IMR-90 (cell line): ENCODE measurements at regions not wholly inside any gene's neighbourhood (a gene's known extent, or its start where the extent isn't known, plus 50 kb on each side); places are given as distances from the start of the nearest gene placed in this dataset.

Experiments used
- ATAC-seq: fragments of 200-7000 bp; cut with Tn5 transposase; 2 replicates; pipeline ENCODE4 v1.9.1; 2020; ENCODE audit warnings: low read depth, mild to moderate bottlenecking, moderate library complexity
- BruUV-seq: library from RNA; stranded (reverse); fragments of 400-500 nt; replicated peaks from 2 replicates; lab custom pipeline; 2021; lab: Mats Ljungman, UMichigan
- CTCF ChIA-PET: fragments of 300-600 bp; formaldehyde crosslinking; extraction: SDS; loops from one replicate; lab custom pipeline; 2021; ENCODE audit warnings: antibody characterized with exemption; lab: Yijun Ruan, JAX
- POLR2A ChIA-PET: fragments of 300-600 bp; sonication (Branson Sonifier 250); formaldehyde crosslinking; loops from one replicate; lab custom pipeline; 2022; ENCODE audit warnings: antibody characterized with exemption; ENCODE audit not compliant: unreplicated experiment; lab: Charles Lee
- DNase-seq: peaks from one replicate; pipeline ENCODE4 v3.0.0; 2013
- H2AFZ ChIP-seq: replicated peaks from 2 replicates; pipeline ENCODE3; 2013; ENCODE audit warnings: low read length, mild to moderate bottlenecking; ENCODE audit not compliant: poor library complexity
- H2AK5ac ChIP-seq: 2 replicates; pipeline ENCODE4 v1.6.1; 2013; ENCODE audit warnings: low read depth, low read length, inconsistent platforms
- H2AK9ac ChIP-seq: replicated peaks from 2 replicates; pipeline ENCODE3; 2013; ENCODE audit warnings: mild to moderate bottlenecking, low read depth, low read length, moderate library complexity; ENCODE audit not compliant: poor library complexity
- H2BK120ac ChIP-seq: 2 replicates; pipeline ENCODE4 v1.6.1; 2013; ENCODE audit warnings: low read depth, low read length, inconsistent platforms
- H2BK15ac ChIP-seq: 3 replicates; pipeline ENCODE4 v1.6.1; 2013; ENCODE audit warnings: low read depth, low read length, inconsistent platforms
- H2BK20ac ChIP-seq: 2 replicates; pipeline ENCODE4 v1.6.1; 2013; ENCODE audit warnings: low read depth, mild to moderate bottlenecking, inconsistent platforms, low read length, moderate library complexity
- H2BK5ac ChIP-seq: 2 replicates; pipeline ENCODE4 v1.6.1; 2013; ENCODE audit warnings: mild to moderate bottlenecking, low read depth, low read length, inconsistent platforms; ENCODE audit not compliant: poor library complexity, severe bottlenecking
- H3K14ac ChIP-seq: replicated peaks from 2 replicates; pipeline ENCODE4 v1.6.1; 2013; ENCODE audit warnings: low read depth, low read length, inconsistent platforms
- H3K18ac ChIP-seq: 2 replicates; pipeline ENCODE4 v1.6.1; 2013; ENCODE audit warnings: low read depth, low read length, control low read depth
- H3K23ac ChIP-seq: 2 replicates; pipeline ENCODE4 v1.6.1; 2013; ENCODE audit warnings: low read depth, low read length, inconsistent platforms
- H3K27ac ChIP-seq: 2 replicates; pipeline ENCODE4 v1.5.1; 2013; ENCODE audit warnings: mild to moderate bottlenecking, control low read depth, low read length; ENCODE audit not compliant: insufficient read depth
- H3K27me3 ChIP-seq: 2 replicates; pipeline ENCODE4 v1.6.1; 2013; ENCODE audit warnings: low read length; ENCODE audit not compliant: control insufficient read depth, insufficient read depth
- H3K36me3 ChIP-seq: 2 replicates; pipeline ENCODE4 v1.6.1; 2013; ENCODE audit warnings: low read length, mixed read lengths; ENCODE audit not compliant: control insufficient read depth, insufficient read depth
- H3K4ac ChIP-seq: 2 replicates; pipeline ENCODE4 v1.6.1; 2013; ENCODE audit warnings: low read depth, low read length, inconsistent platforms
- H3K4me1 ChIP-seq: 2 replicates; pipeline ENCODE4 v1.6.1; 2013; ENCODE audit warnings: low read length, mixed read lengths; ENCODE audit not compliant: control insufficient read depth, insufficient read depth
- H3K4me2 ChIP-seq: 2 replicates; pipeline ENCODE4 v1.6.1; 2013; ENCODE audit warnings: low read depth, mild to moderate bottlenecking, control low read depth, low read length, moderate library complexity
- H3K4me3 ChIP-seq: 2 replicates; pipeline ENCODE4 v1.5.1; 2013; ENCODE audit warnings: low read depth, mild to moderate bottlenecking, control low read depth, low read length, moderate library complexity; ENCODE audit not compliant: insufficient read depth
- H3K56ac ChIP-seq: 2 replicates; pipeline ENCODE4 v1.6.1; 2013; ENCODE audit warnings: low read length, inconsistent platforms; ENCODE audit not compliant: insufficient read depth; ENCODE audit errors: extremely low read depth
- H3K79me1 ChIP-seq, 2 experiments: 2 replicates each; pipeline ENCODE4 v1.6.1; 2013; ENCODE audit warnings: low read length in 2 of 2, inconsistent platforms in 1 of 2, low read depth in 1 of 2
- H3K9ac ChIP-seq: 2 replicates; pipeline ENCODE4 v1.6.1; 2013; ENCODE audit warnings: low read depth, low read length, control low read depth
- H3K9me1 ChIP-seq: 2 replicates; pipeline ENCODE4 v1.6.1; 2013; ENCODE audit warnings: low read length, inconsistent platforms; ENCODE audit not compliant: insufficient read depth
- H3K9me3 ChIP-seq: 2 replicates; pipeline ENCODE4 v1.6.1; 2013; ENCODE audit warnings: low read length; ENCODE audit not compliant: control insufficient read depth, insufficient read depth
- H4K20me1 ChIP-seq: 2 replicates; pipeline ENCODE4 v1.6.1; 2013; ENCODE audit warnings: low read length, inconsistent platforms; ENCODE audit not compliant: insufficient read depth
- H4K5ac ChIP-seq: 2 replicates; pipeline ENCODE4 v1.6.1; 2013; ENCODE audit warnings: mild to moderate bottlenecking, low read depth, low read length, control low read depth
- H4K8ac ChIP-seq, 2 experiments: 2 replicates each; pipeline ENCODE4 v1.6.1; 2013; ENCODE audit warnings: low read depth in 2 of 2, low read length in 2 of 2, control low read depth in 1 of 2, inconsistent platforms in 1 of 2
- H4K91ac ChIP-seq: 2 replicates; pipeline ENCODE4 v1.6.1; 2013; ENCODE audit warnings: low read depth, low read length, inconsistent platforms; ENCODE audit not compliant: insufficient read depth
- BHLHE40 ChIP-seq: fragments of 150-350 bp; IDR thresholded peaks from 2 replicates; pipeline ENCODE4 v1.6.1; 2016; ENCODE audit warnings: mild to moderate bottlenecking, low read depth, low read length
- CEBPB ChIP-seq: IDR thresholded peaks from 2 replicates; pipeline ENCODE4 v1.6.1; 2012; ENCODE audit warnings: low read depth, low read length, improper control_type of control experiment
- CHD1 ChIP-seq: IDR thresholded peaks from 2 replicates; pipeline ENCODE4 v1.6.1; 2012; ENCODE audit warnings: low read depth, low read length, improper control_type of control experiment
- CTCF ChIP-seq: conservative IDR thresholded peaks from 2 replicates; pipeline ENCODE4 v1.5.1; 2012; ENCODE audit warnings: mild to moderate bottlenecking, low read depth, low read length, improper control_type of control experiment
- ELK1 ChIP-seq: fragments of 150-350 bp; IDR thresholded peaks from 2 replicates; pipeline ENCODE4 v1.6.1; 2016; ENCODE audit warnings: low read depth, mild to moderate bottlenecking, low read length, moderate library complexity, borderline replicate concordance
- FOS ChIP-seq: fragments of 150-350 bp; IDR thresholded peaks from 2 replicates; pipeline ENCODE4 v1.6.1; 2016; ENCODE audit warnings: low read depth, low read length
- MAFK ChIP-seq: IDR thresholded peaks from 2 replicates; pipeline ENCODE4 v1.6.1; 2012; ENCODE audit warnings: low read depth, low read length, improper control_type of control experiment
- MAZ ChIP-seq: IDR thresholded peaks from 2 replicates; pipeline ENCODE4 v1.6.1; 2012; ENCODE audit warnings: low read depth, mild to moderate bottlenecking, low read length, improper control_type of control experiment, moderate library complexity, borderline replicate concordance
- MXI1 ChIP-seq: IDR thresholded peaks from 2 replicates; pipeline ENCODE4 v1.6.1; 2012; ENCODE audit warnings: low read depth, mild to moderate bottlenecking, low read length, moderate library complexity, borderline replicate concordance
- NFE2L2 ChIP-seq: fragments of 150-350 bp; IDR thresholded peaks from 2 replicates; pipeline ENCODE4 v1.6.1; 2016; ENCODE audit warnings: low read depth, mild to moderate bottlenecking, low read length
- POLR2A ChIP-seq: IDR thresholded peaks from 2 replicates; pipeline ENCODE4 v1.6.1; 2012; ENCODE audit warnings: mild to moderate bottlenecking, low read depth, low read length
- RAD21 ChIP-seq: IDR thresholded peaks from 2 replicates; pipeline ENCODE4 v1.6.1; 2012; ENCODE audit warnings: low read length, improper control_type of control experiment
- RCOR1 ChIP-seq: IDR thresholded peaks from 2 replicates; pipeline ENCODE4 v1.6.1; 2012; ENCODE audit warnings: mild to moderate bottlenecking, low read length, improper control_type of control experiment; ENCODE audit not compliant: insufficient replicate concordance
- RFX5 ChIP-seq: IDR thresholded peaks from 2 replicates; pipeline ENCODE4 v1.8.0; 2012; ENCODE audit warnings: low read depth, mild to moderate bottlenecking, low read length, moderate library complexity
- SMC3 ChIP-seq: fragments of 150-350 bp; IDR thresholded peaks from 2 replicates; pipeline ENCODE4 v1.6.1; 2016; ENCODE audit warnings: low read depth, mild to moderate bottlenecking, antibody characterized with exemption, low read length, moderate library complexity
- USF2 ChIP-seq: fragments of 150-350 bp; IDR thresholded peaks from 2 replicates; pipeline ENCODE4 v1.6.1; 2017; ENCODE audit warnings: mild to moderate bottlenecking, antibody characterized with exemption, low read length, low read depth
- WGBS, 2 experiments: methylation state at CpG; one replicate each; pipeline versions ENCODE4 v1.1.5 to v1.1.7; 2013; ENCODE audit warnings: missing lambda C conversion rate in 2 of 2; ENCODE audit not compliant: insufficient read length in 1 of 2; ENCODE audit errors: extremely low coverage in 2 of 2; 5-methylcytosine and 5-hydroxymethylcytosine counted together
- dilution Hi-C: fragments of 300-500 bp; cut with HindIII; formaldehyde crosslinking; loops from one replicate; pipeline ENCODE4 v1.14.3; 2018; ENCODE audit warnings: low sequenced_read_pairs; ENCODE audit not compliant: unreplicated experiment
- in situ Hi-C: fragments of 300-500 bp; cut with MboI; formaldehyde crosslinking; loops from 3 replicates; pipeline ENCODE4 v1.14.3; 2019; ENCODE audit warnings: low sequenced_read_pairs, inconsistent platforms, mixed read lengths
- intact Hi-C: fragments of 100-400 bp; cut with micrococcal nuclease; formaldehyde crosslinking; loops from 2 replicates; pipeline ENCODE4 v1.10.0; 2022

- Histone ChIP-seq H4K20me1 (no peaks in the 10 kb centered on the region), H3K27me3 (no peaks in the 10 kb centered on the region), H4K91ac (no peak overlapping the region), H3K9ac (no peak overlapping the region), H2BK120ac (no peak overlapping the region), H3K56ac (no peak overlapping the region), H3K4me3 (no peak overlapping the region), H3K4me1 (no peaks in the 10 kb centered on the region), H3K14ac (no peak overlapping the region), H3K9me3 (no peaks in the 10 kb centered on the region), H3K79me1 (no peaks in the 10 kb centered on the region), H2AK9ac (no peak overlapping the region), H3K9me1 (no peaks in the 10 kb centered on the region), H4K5ac (no peak overlapping the region), H4K8ac (no peak overlapping the region), H2BK20ac (no peak overlapping the region), H2BK5ac (no peak overlapping the region), H3K36me3 (no peaks in the 10 kb centered on the region), H2BK15ac (no peak overlapping the region), H2AK5ac (no peak overlapping the region), H3K4me2 (no peak overlapping the region), H2AFZ (no peak overlapping the region), H3K18ac (no peak overlapping the region), H3K4ac (no peak overlapping the region), H3K27ac (no peak overlapping the region), H3K23ac (no peak overlapping the region)
- CTCF ChIA-PET: no interaction called here
- BruUV-seq: no TSS peak
- intact Hi-C loops: no loop called here
- in situ Hi-C loops: no loop called here
- no CpG with 5 or more reads among the region's 4 CpGs for WGBS, 2 experiments
- TF ChIP-seq ELK1: no peak
- TF ChIP-seq POLR2A: no peak
- TF ChIP-seq USF2: no peak
- no peak for TF ChIP-seq MXI1
- no peak for TF ChIP-seq MAZ
- TF ChIP-seq SMC3: no peak
- no peak for TF ChIP-seq RFX5
- no peak for TF ChIP-seq CHD1
- no peak for TF ChIP-seq RAD21
- no peak for TF ChIP-seq MAFK
- no peak for TF ChIP-seq FOS
- TF ChIP-seq CEBPB: no peak
- TF ChIP-seq RCOR1: no peak
- no peak for TF ChIP-seq NFE2L2
- TF ChIP-seq BHLHE40: no peak
- TF ChIP-seq CTCF: no peak
- no peak for ATAC-seq
- dilution Hi-C loops: no loop called here
- DNase-seq: no peak
- POLR2A ChIA-PET: no interaction called here
Observed at GRCh38 chr3:69562020-69562419, 176.1 kb upstream of the FRMD4B start.
